Right forelimb (tissue), 1 donor: ENCODE measurements at regions not wholly inside any gene's neighbourhood (a gene's known extent, or its start where the extent isn't known, plus 50 kb on each side); places are given as distances from the start of the nearest gene placed in this dataset.
"Not testable (repeated sequence)": the region's sequence is repeated elsewhere in the genome, so short reads cannot be mapped to it uniquely, and the experiment has no call there.

Experiments used
- DNase-seq: peaks from one replicate; pipeline ENCODE4 v3.0.0-alpha.2; 2018

- DNase-seq = no peak
Observed at GRCh38 chr3:73179601-73180000, 118.1 kb downstream of the EBLN2 start.

GRCh38 chr3:73186741-73187140 lies 125.3 kb downstream of the EBLN2 start:
- no peak for DNase-seq

- DNase-seq = no peak
Observed at GRCh38 chr3:73187328-73187727, 125.9 kb downstream of the EBLN2 start.

GRCh38 chr3:73188707-73189106 lies 127.2 kb downstream of the EBLN2 start:
- no peak for DNase-seq

GRCh38 chr3:73192036-73192738 lies 130.7 kb downstream of the EBLN2 start:
- DNase-seq = no peak

- not testable (repeated sequence) for DNase-seq
Observed at GRCh38 chr3:73193943-73194342, 132.5 kb downstream of the EBLN2 start.

GRCh38 chr3:73197187-73197586 lies 135.7 kb downstream of the EBLN2 start:
- DNase-seq = no peak

GRCh38 chr3:73203101-73203500 lies 141.6 kb downstream of the EBLN2 start:
- DNase-seq = no peak

- no peak for DNase-seq
Observed at GRCh38 chr3:73203633-73204032, 142.2 kb downstream of the EBLN2 start.

GRCh38 chr3:73204841-73205240 lies 143.4 kb downstream of the EBLN2 start:
- no peak for DNase-seq

GRCh38 chr3:73206030-73206429 lies 144.6 kb downstream of the EBLN2 start:
- no peak for DNase-seq

- DNase-seq = no peak
Observed at GRCh38 chr3:73207946-73208440, 146.5 kb downstream of the EBLN2 start.

- DNase-seq = no peak
Observed at GRCh38 chr3:73210759-73211158, 149.3 kb downstream of the EBLN2 start.

GRCh38 chr3:73212683-73213082 lies 151.2 kb downstream of the EBLN2 start:
- no peak for DNase-seq

- DNase-seq = no peak
Observed at GRCh38 chr3:73213896-73214295, 152.4 kb downstream of the EBLN2 start.

GRCh38 chr3:73214846-73215245 lies 153.4 kb downstream of the EBLN2 start:
- no peak for DNase-seq

GRCh38 chr3:73215281-73215680 lies 153.8 kb downstream of the EBLN2 start:
- no peak for DNase-seq

GRCh38 chr3:73215901-73216300 lies 154.4 kb downstream of the EBLN2 start:
- DNase-seq = no peak

- no peak for DNase-seq
Observed at GRCh38 chr3:73216310-73216709, 154.9 kb downstream of the EBLN2 start.

- no peak for DNase-seq
Observed at GRCh38 chr3:73222126-73222525, 160.7 kb downstream of the EBLN2 start.

GRCh38 chr3:73225146-73225855 lies 163.8 kb downstream of the EBLN2 start:
- DNase-seq = no peak

GRCh38 chr3:73225991-73226390 lies 164.5 kb downstream of the EBLN2 start:
- DNase-seq = no peak

GRCh38 chr3:73228000-73228399 lies 166.5 kb downstream of the EBLN2 start:
- no peak for DNase-seq

GRCh38 chr3:73228437-73228836 lies 167.0 kb downstream of the EBLN2 start:
- DNase-seq = no peak
